HG03558 (cell line): ENCODE measurements at regions not wholly inside any gene's neighbourhood (a gene's known extent, or its start where the extent isn't known, plus 50 kb on each side); places are given as distances from the start of the nearest gene placed in this dataset.

Experiments used
- ATAC-seq: cut with Tn5 transposase; IDR thresholded peaks from one replicate; pipeline ENCODE4 v1.9.1; 2021; ENCODE audit warnings: moderate number of reproducible peaks; ENCODE audit not compliant: unreplicated experiment; ENCODE audit errors: extremely low read depth

GRCh38 chr13:99722931-99723330 is 221.7 kb downstream of the TM9SF2 start:
- ATAC-seq = no peak

- no peak for ATAC-seq
Observed at GRCh38 chr13:99722338-99722818, 221.1 kb downstream of the TM9SF2 start.

DNA sequence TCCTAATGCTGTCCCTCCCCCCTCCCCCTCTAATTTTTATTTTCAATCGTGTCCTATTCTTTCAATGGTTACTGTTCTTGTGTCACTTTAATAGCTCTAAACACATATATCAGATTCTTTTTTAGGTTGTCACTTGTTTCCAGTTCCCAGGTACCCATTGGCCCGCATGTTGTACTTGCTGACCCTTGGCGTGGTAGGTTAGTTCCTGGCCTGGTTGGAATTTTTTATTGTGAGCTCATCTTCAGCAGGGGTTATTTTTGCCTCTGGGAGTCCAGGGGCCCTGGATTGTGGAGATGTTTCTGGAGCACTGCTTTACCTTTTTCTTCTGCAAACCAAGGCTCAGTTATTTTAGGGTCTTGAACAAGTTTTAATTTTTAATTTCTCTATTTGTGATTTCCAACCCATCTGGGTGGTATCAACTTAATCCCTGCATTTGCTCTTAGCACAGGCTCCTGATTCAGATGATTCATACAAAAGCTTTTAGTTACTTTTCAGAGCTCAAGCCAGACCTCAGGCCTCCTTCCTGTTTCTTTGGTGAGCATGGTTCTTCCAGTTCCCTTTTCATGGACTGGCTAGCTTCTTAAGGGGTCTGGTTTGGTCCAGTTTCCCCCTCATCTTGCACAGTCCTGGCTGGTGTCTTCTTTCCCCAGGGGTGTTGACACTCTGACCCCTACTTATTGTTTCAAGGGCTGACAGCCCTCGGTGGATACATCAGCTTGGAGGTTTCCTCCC is 220.5 kb downstream of the TM9SF2 start:
- no peak for ATAC-seq

GRCh38 chr13:99717959-99718674 is 216.8 kb downstream of the TM9SF2 start:
- ATAC-seq = no peak

- no peak for ATAC-seq
Observed at GRCh38 chr13:99709134-99709533, 207.9 kb downstream of the TM9SF2 start.

- no peak for ATAC-seq
Observed at GRCh38 chr13:99704390-99704789, 203.1 kb downstream of the TM9SF2 start.

- ATAC-seq = no peak
Observed at GRCh38 chr13:99703908-99704307, 202.6 kb downstream of the TM9SF2 start.

GRCh38 chr13:99702687-99703319 is 201.5 kb downstream of the TM9SF2 start:
- ATAC-seq = no peak

DNA sequence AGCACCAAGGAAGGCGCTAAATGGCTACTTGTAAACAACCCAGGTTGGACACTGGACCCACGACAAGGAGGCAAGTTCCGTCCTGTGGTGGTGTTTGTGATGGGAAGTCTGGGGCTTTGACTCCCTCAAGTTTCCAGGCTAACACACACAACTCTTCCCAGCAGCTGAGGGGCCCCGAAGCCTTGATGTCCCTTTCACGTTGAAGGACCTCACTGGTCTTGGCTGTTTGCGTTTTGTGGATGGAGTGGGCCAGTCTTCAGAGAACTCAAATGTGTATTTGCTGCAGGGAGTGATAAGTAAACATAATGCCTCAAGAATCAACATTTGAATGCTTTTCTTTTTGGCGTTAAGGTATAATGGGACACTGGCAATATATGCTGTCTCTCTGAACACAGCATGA is 199.2 kb downstream of the TM9SF2 start:
- ATAC-seq = no peak

DNA sequence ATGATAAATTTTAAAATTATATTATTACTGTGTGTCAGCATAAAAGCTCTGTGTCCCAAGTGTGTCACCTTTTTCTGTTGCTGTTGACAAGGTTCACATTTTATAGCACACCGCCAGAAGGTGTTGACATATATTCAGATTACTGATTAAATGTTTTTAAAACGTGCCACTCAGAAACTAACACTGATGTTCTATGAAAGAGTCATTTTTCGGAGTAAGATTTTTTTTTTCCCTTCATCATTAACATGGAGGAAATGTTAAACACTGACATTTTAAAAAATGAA is 197.5 kb downstream of the TM9SF2 start:
- ATAC-seq = no peak

GRCh38 chr13:99698010-99698815 is 196.9 kb downstream of the TM9SF2 start:
- no peak for ATAC-seq

GRCh38 chr13:99695857-99696256 is 194.6 kb downstream of the TM9SF2 start:
- ATAC-seq = no peak

GRCh38 chr13:99693852-99694611 is 192.8 kb downstream of the TM9SF2 start:
- no peak for ATAC-seq

GRCh38 chr13:99693351-99693750 is 192.1 kb downstream of the TM9SF2 start:
- no peak for ATAC-seq

DNA sequence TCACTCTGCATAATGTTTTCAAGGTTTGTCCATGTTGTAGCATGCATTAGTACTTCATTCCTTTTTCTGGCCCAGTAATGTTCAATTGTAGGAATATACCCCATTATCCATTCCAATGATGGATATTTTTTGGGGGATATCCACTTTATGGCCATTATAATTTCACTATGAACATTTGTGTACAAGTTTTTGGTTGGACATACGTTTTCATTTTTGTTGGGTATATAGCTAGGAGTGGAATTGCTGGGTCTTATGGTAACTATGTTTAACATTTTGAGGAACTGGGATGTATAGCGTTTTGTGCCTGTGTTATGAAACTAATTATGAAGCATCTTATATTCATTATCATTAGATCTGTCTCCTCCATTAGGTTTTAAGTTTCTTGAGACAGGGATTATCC is 191.6 kb downstream of the TM9SF2 start:
- ATAC-seq = no peak

DNA sequence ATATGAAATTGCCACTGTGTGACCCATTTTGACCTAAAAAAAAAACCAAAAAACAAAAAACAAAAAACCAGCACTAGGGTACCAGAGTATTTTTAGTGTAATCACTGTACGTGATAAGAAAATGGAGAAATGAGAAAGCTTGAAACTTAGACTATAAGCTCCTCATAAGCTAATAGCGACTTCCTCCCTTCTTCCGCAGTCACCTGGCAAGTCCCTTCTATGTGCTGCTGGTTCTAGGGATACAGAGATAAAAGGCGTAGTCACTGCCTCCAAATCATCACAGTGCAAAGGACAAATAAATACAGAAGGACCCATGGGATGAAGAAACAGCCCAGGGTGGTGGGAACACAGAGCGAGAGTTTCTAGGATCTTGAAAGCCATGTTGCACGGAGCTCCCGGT is 190.3 kb downstream of the TM9SF2 start:
- no peak for ATAC-seq

DNA sequence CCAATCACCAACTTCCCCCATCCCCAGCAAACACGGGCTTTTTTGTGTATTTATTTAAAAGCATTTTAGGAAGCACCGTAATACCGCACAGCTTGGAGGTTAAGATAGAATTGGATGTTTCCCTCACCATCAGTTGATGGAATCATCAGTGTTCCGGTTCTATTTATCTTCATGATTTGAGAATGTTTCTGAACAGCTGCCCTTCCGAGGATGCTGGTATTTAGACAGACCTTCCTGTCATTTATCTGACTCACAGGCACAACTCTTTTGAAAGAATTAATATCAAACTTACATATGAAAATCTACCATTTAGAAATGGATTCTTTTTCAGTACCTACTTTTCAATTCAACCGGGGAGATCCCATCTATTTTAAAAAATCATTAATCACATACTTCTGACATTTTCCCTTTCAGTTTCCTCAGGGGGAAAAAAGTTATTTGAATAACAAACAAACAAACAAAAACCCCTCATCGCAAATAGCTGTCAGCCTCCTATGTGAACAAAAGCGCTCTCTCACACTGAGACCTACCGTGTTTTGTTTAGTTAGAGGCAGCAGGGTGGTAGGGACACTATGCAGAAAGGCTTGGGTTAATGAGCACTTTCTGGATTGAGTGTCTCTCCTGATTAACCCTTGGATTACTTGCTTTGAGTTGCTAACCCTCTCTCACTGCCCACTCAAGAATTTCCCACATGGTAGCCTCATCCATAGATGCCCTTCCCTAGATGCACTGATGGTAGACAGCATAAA is 189.3 kb downstream of the TM9SF2 start:
- ATAC-seq = no peak

- no peak for ATAC-seq
Observed at GRCh38 chr13:99689955-99690354, 188.7 kb downstream of the TM9SF2 start.

DNA sequence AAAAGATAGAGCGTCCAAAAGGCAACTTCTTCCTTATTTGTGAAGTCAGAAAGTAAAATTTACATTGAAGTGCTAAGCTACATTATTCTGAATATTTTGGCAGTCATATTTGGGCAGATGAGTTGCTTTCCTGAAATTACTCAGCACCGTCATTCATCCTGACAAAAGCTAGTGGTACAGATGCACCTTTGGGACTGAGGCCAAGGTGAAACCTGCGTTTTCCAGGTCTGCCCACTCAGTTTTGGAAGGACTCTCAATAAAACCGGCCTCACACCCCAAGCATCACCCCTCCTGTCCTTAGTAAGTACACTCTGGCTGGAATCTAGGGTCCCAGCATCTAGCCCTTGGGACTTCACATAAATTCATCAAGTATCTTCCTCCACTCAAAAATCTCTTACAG is 187.5 kb downstream of the TM9SF2 start:
- no peak for ATAC-seq
